GM18517 (cell line): ENCODE measurements at regions not wholly inside any gene's neighbourhood (a gene's known extent, or its start where the extent isn't known, plus 50 kb on each side); places are given as distances from the start of the nearest gene placed in this dataset.
"Not testable (repeated sequence)": the region's sequence is repeated elsewhere in the genome, so short reads cannot be mapped to it uniquely, and the experiment has no call there.

Experiments
- ATAC-seq: cut with Tn5 transposase; IDR thresholded peaks from one replicate; pipeline ENCODE4 v1.9.1; 2021; ENCODE audit warnings: mild to moderate bottlenecking, moderate library complexity; ENCODE audit not compliant: unreplicated experiment

- not testable (repeated sequence) for ATAC-seq
Observed at GRCh38 chr7:128561116-128561722, 84.7 kb downstream of the METTL2B start.

- not testable (repeated sequence) for ATAC-seq
Observed at GRCh38 chr7:128562795-128563194, 86.2 kb downstream of the METTL2B start.

GRCh38 chr7:128564123-128564700, 87.7 kb downstream of the METTL2B start:
- not testable (repeated sequence) for ATAC-seq

- ATAC-seq: not testable (repeated sequence)
Observed at GRCh38 chr7:128564932-128565864, 88.7 kb downstream of the METTL2B start.

DNA sequence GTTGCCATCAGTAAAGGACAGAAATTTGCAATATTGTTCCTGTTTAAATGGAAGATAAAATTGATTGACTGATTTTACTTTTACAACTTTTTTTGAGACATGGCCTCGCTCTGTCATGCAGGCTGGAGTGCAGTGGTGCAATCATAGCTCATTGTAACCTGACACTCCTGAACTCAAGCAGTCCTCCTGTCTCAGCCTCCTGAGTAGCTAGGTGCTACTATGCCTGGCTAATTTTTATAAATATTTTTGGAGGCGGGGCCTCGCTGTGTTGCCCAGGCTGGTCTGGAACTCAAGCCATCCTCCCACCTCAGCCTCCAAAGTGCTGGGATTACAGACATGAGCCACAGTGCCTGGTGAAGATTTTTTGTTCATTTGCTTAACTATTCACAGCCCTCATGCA, 96.8 kb upstream of the GARIN1A start:
- not testable (repeated sequence) for ATAC-seq

DNA sequence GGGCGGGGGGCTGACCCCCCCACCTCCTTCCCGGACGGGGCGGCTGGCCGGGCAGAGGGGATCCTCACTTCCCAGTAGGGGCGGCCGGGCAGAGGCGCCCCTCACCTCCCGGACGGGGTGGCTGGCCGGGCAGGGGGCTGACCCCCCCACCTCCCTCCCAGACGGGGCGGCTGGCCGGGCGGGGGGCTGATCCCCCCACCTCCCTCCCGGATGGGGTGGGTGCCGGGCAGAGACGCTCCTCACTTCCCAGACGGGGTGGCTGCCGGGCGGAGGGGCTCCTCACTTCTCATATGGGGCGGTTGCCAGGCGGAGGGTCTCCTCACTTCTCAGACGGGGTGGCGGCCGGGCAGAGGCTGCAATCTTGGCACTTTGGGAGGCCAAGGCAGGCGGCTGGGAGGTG, 95.1 kb upstream of the GARIN1A start:
- not testable (repeated sequence) for ATAC-seq

DNA sequence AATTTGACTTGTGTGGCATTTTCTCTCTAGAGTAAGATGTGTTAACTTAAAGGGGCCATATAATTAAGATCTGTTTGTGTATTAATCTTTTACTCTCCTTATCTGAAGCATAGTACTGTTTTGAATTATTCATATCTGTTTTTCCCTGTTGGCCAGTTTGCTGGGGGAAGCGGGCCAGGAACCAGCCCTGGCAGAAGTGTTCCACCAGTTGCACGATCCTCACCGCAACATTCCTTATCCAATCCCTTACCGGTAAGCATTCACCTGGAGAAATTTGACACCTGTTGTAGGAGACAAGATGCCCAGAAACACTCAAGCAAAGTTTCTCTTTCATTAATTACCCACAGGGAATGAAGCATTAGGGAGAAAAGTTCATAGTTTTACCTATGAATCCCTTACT, 92.2 kb upstream of the GARIN1A start:
- ATAC-seq: not testable (repeated sequence)

GRCh38 chr7:128581100-128581499, 91.0 kb upstream of the GARIN1A start:
- ATAC-seq: not testable (repeated sequence)

DNA sequence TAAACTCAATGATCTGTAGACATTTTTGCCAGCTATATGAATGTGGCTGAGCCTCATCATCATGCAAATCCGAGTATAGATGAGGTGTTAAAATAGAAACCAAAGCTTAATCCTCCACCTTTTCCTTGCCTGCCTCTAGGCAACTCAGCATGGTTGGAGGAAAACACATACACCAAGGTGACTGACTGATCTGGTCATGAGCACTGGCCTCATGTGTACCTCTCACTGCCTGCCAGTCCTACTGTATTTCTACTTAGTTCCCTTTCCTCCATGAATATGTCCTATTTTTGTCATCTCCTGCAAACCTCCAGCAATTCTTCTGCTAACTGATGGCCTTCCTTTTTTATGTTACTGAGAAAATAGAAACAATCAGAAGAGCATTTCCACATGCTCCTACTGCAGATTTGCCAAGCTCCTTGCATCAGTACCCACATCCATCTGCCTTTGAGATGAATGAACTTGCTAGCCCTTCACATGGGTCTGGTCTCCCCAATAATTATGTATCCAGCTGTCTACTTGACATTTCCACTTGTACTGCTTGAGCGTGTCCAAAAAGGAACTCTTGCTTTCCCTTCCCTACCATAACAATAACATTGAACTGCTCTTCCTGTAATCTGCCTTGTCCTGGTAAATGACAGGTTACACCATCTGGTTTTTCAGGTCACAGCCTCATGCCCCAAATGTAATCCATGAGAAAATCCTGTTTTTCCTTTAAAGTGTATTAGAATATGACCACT, 90.1 kb upstream of the GARIN1A start:
- ATAC-seq: not testable (repeated sequence)

DNA sequence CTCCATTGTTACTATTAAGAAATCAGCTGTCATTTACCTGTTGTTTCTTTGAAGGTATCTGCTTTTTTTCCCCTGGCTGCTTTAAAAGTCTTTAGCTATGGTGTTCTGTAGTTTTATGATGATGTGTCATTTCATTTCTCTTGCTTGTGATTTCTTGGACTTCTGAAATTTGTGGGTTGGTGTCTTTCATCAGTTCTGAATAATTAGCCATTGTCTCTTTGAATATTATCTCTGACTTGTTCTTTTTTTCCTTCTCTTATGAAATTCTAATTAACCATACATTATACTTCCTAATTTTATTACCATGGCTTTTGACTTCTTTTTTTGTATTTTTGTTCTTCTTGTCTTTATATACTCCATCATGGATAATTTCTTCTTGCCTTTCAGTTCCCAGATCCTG, 85.4 kb upstream of the GARIN1A start:
- ATAC-seq: not testable (repeated sequence)

DNA sequence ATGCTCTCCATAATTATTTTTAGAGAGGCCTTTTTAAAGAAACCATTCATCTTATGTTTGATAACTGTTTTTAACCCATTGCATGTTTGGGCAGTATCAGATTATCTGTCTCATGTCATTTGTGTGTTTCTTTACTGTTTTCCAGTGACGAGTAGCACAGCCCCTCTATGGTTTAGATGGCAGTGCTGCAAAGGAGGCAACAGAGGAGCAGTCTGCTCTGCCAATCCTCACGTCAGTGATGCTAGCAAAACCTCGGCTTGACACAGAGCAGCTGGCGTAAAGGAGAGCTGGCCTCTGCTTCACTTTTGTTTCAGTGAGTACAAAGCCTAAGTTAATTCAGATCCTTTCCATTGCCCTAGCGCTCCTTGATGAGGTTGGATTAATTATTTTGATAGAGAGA, 80.4 kb upstream of the GARIN1A start:
- ATAC-seq: no peak

DNA sequence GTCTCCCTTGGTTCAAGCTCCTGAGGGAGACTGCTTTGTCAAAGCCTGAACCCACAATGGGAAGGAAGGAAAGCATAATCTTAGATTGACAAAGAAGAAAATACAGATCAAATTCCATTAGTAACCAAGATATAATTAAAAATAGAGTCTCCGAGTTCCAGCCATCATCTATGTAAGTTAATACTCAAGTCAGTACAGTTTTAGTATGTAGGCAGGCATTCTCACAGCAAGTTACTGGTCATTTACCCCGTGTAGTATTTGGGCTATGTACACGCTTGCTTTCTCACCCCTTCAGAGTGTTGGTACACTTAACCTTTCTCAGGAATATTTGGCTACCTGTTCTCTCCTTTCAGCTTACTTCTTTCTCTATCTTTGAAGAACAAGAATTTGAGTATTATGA, 79.9 kb upstream of the GARIN1A start:
- not testable (repeated sequence) for ATAC-seq

- ATAC-seq: not testable (repeated sequence)
Observed at GRCh38 chr7:128594061-128594460, 78.0 kb upstream of the GARIN1A start.

DNA sequence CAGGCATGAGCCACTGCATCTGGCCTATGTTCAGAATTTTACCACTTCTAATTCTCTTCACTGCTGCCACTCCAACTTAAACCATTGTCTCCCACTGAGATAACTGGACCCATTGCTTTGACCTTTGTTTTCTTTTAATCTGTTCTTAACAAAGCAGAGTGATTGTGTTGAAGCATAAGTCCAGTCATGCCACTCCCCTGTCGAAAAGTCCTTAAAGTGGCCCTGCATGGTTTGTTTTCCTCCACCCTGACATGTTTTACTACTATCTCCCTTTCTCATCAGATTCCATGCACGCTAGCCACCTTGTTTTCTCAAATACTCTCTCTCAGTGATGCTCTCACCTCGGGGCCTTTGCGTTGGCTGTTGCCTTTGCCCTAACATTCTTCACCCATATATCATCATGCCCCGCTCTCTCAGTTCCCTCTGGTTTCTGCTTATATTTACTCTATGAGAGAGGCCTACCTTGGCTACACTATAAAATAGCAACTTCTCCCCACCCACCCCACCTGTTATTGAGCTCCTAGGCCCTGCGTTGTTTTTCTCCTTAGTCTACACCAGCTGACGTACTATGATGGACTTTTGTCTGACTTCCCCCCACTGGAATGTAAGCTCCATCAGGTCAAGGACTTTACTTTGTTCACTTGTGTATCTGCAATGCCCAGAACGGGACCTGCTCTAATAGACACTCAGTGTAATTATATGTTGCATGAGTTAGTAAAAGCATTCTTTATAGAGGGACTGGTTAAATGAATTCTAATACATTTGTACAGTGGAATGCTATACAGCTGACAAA, 75.6 kb upstream of the GARIN1A start:
- ATAC-seq: not testable (repeated sequence)

DNA sequence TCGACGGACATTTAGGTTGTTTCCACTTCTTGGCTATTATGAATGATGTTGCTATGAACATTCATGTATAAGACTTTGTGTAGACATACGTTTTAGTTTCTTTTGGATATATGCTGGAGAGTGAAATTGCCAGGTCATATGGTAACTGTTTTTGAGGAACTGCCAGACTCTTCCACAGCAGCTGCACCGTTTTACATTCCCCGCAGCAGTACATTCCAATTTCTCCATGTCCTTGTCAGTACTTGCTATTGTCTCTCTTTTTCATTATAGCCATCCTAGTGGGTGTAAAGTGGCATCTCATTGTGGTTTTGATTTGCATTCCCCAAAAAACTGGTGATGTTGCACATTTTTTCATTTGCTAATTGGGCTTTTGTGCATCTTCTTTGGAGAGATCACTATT, 73.1 kb upstream of the GARIN1A start:
- not testable (repeated sequence) for ATAC-seq

DNA sequence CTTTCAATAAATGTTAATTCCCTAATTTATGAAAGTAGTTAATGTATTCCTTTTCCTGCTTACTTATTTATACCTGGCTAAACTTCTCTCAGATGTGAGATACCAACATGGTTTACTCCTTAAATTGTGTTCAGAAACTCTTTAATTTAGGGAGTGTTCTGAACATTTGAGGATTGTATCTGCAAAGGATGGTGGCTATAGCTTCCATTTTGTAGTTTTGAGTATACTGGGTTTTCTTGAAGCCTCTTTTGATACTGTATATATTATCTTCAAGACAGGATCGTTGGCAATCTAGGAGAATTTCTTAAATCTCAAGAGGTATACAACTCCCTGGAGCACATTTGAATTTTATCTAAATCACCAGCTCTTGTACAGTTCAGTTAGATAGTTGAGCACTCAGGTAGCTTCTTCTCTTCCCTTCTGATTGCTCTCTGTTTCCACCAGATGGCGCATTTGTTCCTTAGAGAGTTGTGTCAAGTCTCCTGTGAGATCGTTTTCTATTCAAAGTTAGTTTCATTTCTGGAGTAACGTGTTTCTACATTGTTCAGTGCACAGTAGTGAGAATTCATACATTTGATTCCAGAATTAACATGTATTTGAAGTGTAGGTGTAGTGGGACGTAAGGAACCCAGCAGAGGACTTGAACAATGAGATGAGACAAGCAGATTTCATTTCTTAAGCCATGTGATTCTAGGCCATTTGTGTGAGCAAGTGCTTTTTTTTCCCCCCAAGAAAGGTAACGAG, 63.2 kb upstream of the GARIN1A start:
- ATAC-seq: peak; percentile 85

DNA sequence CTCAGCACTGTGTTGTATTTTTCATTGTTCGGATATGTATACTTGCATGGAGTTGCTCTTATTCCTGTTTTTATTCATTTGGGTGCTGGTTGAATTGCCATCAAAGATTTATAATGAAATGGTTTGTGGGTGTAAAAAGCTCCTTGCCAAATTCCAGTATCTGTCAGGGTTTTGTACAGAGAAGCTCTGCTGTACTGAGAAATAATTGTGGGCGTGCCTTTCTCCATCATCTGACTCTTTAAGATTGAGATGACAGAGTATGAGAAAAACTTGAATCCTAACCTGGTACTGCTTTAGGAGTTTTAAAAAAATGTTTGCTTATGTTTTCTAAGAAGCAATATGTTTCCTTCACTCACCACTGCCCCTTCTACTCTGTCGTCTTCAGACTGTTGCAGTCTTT, 58.7 kb upstream of the GARIN1A start:
- not testable (repeated sequence) for ATAC-seq

DNA sequence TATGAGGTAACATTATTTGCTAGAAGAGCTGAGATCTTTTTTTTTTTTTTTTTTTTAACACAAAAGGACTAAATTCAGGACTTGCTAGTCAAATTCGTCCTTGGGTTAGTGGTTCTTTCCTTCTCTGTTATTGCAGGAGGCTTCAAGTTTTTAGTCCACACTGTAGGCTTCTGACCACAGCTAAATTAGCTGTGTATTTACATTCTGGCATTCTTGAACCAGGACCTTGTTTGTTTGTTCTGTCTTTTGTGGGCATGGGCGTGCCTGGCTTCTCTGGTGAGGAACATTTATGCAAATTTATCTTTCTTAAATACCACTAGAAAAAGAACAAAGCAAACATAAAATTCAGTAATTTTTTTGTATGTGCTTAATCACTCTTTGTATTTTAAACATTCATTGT, 57.3 kb upstream of the GARIN1A start:
- ATAC-seq: not testable (repeated sequence)

- ATAC-seq: not testable (repeated sequence)
Observed at GRCh38 chr7:128616799-128617198, 55.3 kb upstream of the GARIN1A start.
